GM18867 (cell line): ENCODE measurements at regions not wholly inside any gene's neighbourhood (a gene's known extent, or its start where the extent isn't known, plus 50 kb on each side); places are given as distances from the start of the nearest gene placed in this dataset.

ENCODE experiments used
- ATAC-seq: cut with Tn5 transposase; IDR thresholded peaks from one replicate; pipeline ENCODE4 v1.9.1; 2021; ENCODE audit warnings: mild to moderate bottlenecking, moderate library complexity; ENCODE audit not compliant: unreplicated experiment

DNA sequence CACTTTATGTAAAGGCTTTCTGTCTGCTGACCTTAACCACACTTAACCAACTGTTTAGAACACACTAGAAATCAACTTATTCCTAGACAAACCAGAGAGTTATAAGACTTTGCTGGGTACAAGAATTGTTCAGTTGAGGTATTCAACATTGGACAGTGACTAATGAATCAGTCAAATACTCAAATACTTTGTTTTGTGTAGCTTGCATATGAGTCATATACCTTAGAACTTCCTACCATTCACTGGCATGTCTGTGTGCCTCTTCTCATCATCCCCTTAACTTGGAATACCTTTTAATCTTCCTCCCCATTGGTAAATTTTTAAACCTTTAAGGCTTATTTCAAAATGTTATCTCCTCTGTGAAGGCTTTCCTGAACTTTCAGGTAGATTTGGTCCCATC is 708.8 kb upstream of the GRIA3 start:
- no peak for ATAC-seq

DNA sequence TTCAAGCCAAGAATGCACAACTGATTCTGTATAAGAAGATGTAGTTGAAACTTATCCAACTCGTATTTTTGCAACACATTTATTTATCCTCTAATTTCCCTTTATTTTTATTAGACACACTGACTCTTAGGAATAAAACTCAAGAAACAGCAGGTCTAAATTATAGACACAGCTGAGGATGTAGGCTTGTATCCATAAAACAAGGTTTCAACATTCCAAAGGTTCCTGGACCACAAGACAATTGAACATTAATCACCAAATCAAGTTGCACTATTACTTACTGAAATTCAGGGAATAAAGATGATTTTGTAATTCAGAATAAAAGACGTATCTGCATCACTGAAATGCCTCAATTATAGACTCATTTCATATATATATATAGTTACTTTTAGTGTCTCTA is 683.5 kb upstream of the GRIA3 start:
- no peak for ATAC-seq

DNA sequence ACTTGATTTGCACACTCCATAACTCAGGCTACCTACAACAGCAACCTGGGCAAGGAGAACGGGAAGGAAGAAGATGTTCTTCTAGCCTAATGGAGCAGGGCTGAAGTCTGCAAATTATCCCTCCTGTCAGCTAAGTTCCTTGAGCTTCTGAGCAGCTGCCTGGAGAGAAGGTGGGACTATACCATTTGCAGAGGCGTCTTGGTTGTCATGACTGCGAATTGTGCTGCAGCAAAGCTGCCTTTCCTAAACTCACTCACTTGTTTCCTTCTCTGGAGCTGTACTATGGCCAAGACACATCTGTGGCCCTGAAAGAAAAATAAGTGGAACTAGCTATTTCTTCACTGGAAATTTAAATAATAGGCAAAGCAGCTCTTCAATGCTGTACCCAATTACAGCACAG is 682.4 kb upstream of the GRIA3 start:
- no peak for ATAC-seq

DNA sequence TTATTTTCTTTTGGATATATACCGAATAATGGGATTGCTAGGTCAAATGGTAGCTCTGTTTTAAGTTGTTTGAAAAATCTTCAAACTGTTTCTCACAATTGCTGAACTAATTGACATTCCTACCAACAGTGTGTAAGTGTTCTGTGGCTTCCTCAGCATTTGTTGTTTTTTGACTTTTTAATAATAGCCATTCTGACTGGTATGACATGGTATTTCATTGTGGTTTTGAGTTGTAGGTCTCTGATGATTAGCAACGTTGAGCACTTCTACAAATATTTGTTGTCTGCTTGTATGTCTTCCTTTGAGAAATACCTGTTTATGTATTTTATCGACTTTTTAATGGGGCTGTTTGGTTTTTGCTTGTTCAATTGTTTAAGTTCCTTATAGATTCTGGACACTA is 680.1 kb upstream of the GRIA3 start:
- ATAC-seq, result no peak

DNA sequence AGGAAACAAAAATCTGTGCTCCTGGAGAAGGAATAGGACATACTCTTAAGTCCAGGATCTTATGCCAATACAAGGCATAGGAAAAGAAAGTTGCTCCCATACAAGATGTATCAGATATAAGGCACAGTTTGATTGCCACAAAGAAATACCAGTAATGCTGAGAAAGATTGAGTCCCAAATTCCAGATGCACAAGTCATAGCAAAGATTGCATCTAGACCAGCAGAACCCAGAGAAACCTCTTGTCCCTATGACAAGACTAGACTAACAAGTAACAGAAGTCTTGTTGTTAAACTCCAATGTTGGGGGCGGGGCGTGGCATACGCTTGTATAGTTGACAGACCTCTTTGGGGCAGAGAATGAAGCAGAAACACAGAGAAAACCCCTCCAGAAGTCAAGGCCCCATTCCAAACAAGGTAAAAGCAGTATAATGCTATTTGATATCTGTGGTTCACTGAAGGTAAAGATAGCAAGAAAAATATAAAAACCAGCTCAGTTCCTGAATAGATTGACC is 671.5 kb upstream of the GRIA3 start:
- no peak for ATAC-seq

DNA sequence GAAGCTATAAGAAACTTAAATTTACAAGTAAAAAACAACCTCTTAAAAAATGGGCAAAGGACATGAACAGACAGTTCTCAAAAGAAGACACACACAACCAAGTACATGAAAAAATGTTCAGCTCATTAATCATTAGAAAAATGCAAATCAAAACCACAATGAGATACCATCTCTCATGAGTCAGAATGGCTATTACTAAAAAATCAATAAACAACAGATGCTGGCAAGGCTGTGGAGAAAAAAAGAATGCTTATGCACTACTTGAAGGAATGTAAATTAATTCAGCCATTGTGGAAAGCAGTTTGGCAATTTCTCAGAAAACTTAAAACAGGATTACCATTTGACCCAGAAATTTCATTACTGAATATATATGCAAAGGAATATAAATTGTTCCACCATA is 666.3 kb upstream of the GRIA3 start:
- no peak for ATAC-seq

DNA sequence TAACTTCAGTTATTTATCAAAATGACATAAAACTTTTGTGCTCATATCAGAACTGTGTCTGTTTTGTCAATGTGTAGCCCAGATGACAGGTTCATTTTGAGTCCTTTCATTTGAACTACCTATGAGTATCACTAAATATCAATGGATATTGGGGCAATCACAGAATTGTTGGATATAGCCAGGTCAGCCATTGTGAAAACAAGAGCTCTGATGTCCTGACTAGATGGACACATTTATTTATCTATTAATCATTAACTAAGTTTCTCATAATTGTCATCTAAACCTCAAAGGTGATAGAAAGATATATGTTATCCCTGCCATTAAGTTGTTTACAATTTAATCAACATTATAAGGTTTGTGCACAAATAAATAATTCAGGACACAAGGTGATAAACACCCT is 638.3 kb upstream of the GRIA3 start:
- no peak for ATAC-seq

DNA sequence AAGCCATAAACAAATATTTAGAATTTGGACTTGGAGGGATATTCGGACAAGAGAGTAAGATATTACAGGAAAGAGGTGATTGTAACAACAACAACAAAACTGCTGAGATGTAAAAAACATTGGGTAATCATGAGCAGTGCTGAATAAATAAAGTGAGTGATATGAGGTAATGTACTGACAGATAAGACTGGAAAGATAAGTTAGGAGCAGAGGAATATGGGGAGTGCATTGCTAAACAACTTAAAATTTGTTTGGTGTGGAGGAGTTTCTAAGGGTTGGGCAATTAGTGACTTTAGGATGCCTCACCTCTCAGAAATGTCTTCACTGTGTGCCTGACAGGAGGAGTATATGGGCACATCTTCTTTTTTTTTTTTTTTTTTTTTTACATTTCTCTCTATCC is 637.8 kb upstream of the GRIA3 start:
- no peak for ATAC-seq

DNA sequence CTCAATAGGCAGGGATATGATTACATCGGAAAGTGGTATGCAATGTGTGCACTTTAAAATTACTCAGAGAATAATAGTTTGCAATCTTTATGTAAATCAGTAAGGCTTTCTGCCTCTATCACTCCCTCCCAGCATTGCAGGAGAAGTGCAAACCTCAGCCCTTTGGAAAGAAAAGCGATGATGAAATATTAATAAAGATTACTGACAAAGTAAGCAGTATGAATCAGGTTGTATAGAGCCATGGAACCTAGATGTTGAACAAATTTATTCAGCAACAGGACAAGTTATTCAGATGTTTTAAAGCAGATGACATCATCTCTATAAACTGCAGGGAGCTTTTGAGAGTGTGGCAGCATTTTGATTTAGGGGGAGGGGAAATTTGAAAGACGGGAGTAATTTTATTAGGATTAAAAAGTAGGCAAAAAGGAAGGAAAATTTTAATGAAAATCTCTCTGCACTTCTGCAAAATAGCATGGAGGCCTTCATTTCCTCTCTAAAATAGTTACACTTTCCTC is 631.7 kb upstream of the GRIA3 start:
- ATAC-seq, result no peak

DNA sequence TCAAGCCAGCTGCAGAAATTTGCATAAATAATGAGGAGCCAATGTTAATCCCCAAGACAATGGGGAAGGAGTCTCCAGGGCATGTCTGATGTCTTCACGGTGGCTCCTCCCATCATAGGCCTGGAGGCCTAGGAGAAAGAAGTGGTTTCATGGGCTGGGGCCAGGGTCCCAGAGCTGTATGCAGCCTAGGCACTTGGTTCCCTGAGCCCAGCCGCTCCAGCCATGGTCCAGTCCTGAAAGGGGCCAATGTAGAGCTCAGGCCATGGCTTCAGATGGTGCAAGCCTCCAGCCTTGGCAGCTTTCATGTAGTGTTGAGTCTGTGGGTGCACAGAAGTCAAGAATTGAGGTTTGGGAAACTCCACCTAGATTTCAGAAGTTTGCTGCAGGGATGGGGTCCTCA is 628.2 kb upstream of the GRIA3 start:
- no peak for ATAC-seq

DNA sequence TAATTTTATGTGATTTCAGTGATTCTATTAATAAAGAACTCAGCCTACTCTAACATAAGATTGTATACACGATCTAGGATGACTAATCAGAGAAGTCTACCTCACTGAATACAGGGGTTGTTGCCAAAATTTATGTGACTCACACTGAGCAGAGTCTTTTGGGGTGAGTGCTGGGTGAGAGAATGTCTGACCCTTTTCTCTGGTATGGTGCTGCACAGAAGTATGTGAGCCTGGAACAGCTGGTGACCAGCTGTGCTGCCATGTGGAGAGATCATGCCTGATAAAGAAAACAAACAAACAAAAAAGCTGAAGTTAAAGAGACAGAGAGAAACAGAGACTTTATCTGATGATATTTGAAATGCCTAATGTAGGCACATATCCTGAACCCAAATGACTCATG is 618.1 kb upstream of the GRIA3 start:
- no peak for ATAC-seq

DNA sequence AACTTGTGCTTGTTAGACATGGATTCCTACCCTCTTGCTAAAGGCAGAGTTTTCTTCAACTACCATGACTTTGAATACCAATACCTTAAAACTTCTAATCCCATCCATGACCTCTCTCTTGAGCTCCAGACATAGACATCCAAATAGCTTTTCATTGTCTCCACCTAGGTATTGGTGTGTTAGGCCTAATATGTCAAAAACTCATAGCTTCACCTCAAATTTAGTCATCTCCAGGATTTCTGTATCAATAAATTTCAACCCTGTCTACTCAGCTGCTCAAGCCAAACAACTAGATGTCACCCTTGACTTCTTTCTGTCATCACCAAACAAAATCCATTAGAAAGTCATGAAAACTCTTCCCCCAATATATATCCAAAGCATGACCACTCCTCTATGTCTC is 617.7 kb upstream of the GRIA3 start:
- ATAC-seq, result no peak

DNA sequence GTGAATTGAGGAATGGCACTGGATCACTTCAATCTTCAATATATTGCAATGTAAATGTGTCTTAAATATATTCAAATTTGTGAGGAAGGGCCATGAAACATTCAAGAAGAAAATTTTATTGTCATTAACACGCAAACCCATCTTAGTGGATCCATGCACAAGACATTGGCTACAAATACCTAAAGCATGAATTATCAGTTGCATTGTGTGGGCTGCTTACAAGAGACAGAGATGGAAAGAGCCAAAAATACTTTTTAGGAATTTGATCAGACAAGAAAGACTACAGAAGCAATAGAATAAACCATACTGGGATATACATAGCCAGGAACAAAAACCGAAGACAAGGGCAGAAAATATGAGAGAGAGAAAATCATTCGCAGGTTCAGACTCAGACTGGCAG is 616.2 kb upstream of the GRIA3 start:
- ATAC-seq, result no peak

DNA sequence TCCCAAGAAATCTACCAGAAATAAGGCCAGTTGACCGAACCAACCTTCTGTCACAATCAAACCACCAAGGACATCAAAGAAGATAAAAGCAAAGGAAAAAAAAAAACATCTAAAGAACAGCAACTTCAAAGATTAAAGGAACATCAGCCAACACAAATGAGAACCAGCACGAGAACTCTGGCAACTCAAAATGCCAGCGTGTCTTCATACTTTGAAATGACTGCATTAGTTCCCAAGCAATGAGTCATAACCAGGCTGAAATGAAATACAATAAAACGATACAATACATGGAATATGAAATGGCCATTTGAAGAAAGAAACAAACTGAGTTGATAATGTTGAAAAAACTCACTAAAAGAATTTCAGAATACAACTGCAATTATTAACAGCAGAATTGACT is 611.6 kb upstream of the GRIA3 start:
- no peak for ATAC-seq

DNA sequence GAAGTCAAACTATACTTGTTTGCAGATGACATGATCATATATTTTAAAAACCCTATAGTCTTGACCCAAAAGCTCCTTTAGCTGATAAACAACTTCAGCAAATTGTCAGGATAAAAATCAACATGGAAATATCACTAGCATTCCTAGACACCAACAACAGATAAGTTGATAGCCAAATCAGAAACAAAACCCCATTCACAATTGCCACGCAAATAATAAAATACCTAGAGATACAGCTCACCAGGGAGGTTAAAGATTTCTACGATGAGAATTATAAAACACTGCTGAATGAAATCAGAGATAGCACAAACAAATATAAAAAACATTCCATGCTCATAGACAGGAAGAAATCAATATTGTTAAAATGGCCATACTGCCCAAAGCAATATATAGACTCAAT is 605.0 kb upstream of the GRIA3 start:
- no peak for ATAC-seq

DNA sequence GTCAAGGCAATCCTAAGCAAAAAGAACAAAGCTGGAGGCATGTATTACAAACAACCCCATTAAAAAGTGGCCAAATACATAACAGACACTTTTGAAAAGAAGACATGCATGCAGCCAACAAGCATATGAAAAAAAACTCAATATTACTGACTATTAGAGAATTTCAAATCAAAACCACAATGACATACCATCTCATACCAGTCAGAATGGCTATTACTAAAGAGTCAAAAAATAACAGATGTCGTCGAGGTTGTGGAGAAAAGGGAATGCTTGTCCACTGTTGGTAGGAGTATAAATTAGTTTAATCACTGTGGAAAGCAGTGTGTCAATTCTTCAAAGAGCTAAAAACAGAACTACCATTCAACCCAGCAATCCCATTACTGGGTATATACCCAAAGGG is 604.6 kb upstream of the GRIA3 start:
- ATAC-seq, result no peak

DNA sequence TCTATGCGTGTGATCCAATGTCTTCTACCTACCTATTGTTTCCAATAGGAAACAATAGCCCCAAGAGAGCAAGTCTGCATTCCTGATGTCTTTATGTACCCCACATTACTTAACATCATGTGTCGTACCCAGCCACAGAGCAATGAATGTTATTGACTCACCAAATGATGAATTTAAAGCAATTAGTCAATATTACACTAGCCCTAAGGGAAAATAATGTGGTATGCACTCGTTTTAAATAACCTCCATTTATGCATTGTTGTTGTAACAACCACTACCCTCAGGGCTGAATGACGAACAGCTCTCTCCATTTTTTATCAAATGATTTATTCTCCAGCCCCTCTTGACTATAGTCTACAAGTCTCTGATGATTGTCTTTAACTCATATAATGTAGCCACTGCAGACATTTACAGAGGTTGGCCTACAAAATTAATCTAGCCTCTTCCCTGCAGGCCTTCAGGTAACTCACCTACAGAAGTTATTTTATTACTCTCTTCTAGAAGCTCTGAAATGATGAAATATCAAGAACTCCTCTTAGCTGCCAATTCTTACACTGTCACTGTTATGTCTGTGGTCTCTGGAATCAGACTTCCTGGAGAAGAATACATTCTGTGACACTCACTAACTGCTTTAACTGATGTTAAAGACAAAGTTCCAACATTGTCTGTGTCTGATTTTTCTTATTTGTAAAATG is 601.7 kb upstream of the GRIA3 start:
- no peak for ATAC-seq

DNA sequence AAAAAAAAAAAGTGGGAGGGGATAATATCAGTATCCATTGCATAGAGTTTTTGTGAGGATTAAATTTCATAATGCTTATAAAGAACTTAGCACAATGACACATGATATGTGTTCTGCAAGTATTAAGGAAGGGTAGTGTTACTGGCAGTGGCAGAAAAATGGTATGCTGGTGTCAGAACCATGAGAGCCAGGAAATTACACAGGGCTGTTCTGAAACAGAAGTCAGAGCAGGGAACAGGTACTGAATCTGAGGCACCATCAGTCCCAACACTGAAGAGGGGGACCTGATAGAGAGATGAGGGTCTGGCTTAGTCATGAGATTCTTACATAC is 601.1 kb upstream of the GRIA3 start:
- ATAC-seq, result no peak

DNA sequence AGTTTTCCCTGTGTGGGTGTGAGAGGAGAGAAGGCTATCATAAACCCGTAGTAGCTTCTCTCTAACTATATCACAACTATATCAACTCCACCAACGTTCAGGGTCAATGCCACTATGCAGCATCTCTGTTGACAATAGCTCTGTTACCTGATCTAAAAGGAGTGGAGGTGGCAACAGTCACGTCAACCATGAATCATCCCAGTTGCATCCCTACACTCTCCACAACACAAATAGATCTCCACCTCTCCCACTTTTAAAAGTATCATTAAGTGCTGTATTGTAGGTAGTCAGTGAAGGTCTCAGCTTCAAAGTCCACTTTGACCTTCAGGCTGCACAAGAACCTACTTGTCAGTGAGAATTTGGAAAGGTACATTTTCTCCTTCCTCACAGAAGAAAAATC is 600.5 kb upstream of the GRIA3 start:
- ATAC-seq, result no peak

DNA sequence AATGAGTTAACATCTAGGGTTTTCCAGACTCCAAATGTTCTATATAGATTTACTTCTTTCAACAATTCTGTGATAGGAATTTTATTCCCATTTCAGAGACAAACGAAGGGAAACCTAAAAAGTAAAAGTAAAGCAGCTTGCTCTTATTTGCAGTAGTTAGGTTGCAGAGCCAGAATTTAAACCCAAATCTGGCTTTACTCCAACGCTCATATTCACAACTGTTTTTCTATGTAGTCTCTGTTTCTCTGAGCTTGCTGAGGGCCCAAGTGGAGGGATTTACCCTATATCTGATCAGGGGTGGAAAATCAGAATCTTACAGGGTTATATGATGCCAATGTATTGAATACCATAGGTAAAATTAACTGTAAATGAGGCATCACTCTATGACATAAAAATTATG is 599.1 kb upstream of the GRIA3 start:
- no peak for ATAC-seq

DNA sequence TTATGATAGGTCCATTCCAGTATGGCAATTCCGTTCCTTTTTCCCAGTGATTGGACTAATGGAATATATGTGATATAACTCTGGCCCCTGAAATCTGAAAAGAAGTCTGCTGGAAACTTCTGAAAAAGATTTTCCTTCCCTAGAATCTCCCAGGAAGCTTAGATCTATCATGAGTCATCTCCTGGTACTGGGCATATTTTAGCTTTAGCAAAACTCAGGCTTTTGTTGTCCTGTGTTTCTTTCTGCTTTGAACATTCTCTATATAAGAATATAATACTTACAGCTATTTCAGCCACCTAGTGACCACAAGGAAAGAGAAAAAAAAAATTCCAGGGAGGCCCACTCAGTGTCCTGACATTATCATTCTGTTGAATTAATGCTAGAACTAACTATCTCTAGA is 597.2 kb upstream of the GRIA3 start:
- no peak for ATAC-seq

DNA sequence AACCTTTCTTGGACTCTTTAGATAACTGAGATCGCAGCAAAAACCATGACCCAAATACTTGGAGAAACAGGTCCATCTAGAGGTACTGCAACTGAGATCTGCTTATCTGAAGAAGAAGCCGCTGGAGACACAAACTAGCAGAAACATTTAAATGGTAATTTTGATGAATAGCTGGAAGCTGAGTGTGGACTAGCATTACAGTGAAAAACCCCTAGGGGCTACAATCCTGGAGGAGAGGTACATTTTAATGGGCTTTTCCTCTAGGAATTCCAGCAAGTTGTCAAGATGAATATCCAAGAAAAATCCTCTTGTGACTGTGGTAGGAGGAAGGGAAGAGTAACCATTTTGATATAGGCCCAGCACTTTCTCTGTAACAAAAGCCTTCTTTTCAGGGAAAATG is 592.5 kb upstream of the GRIA3 start:
- ATAC-seq, result no peak

DNA sequence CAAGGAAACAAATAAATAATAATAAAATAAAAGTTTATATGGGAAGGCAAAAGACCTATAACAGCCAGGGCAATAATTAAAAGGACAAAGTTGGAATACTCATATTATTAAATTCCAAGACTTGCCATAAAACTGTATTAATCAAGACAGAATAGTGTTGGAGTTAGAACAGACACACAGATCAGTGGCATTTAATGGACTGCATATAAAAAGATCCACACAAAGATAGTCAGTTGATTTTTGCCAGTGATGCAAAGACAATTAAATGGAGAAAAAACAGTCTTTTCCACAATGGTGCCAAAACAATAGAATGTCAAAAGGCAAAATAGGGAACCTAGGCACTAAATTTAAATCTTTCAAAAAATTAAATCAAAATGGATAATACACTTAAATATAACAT is 587.1 kb upstream of the GRIA3 start:
- ATAC-seq, result no peak
